Activated CD4-positive, alpha-beta memory T cell treated with anti-CD3 and anti-CD28 coated beads for 36 hours (primary cell): ENCODE measurements at regions not wholly inside any gene's neighbourhood (a gene's known extent, or its start where the extent isn't known, plus 50 kb on each side); places are given as distances from the start of the nearest gene placed in this dataset.
"Not testable (repeated sequence)": the region's sequence is repeated elsewhere in the genome, so short reads cannot be mapped to it uniquely, and the experiment has no call there.

Experiments
- CTCF ChIA-PET: fragments of 350-600 bp; sonication (Branson Sonifier 250); formaldehyde crosslinking; loops from one replicate; lab custom pipeline; 2021; ENCODE audit warnings: antibody characterized with exemption, inconsistent platforms; lab: Charles Lee
- POLR2A ChIA-PET: fragments of 350-600 bp; sonication (Branson Sonifier 250); formaldehyde crosslinking; loops from one replicate; lab custom pipeline; 2021; ENCODE audit warnings: antibody characterized with exemption; lab: Charles Lee
- DNase-seq: peaks from one replicate; pipeline ENCODE4 v3.0.0-alpha.2; 2020
- H3K27ac Mint-ChIP-seq: one replicate; pipeline ENCODE4 v1.8.0; 2021; ENCODE audit warnings: mixed read lengths
- H3K27me3 Mint-ChIP-seq: one replicate; pipeline ENCODE4 v1.8.0; 2021; ENCODE audit warnings: mixed read lengths
- H3K36me3 Mint-ChIP-seq: one replicate; pipeline ENCODE4 v1.8.0; 2021; ENCODE audit warnings: mixed read lengths
- H3K4me1 Mint-ChIP-seq: one replicate; pipeline ENCODE4 v1.8.0; 2021; ENCODE audit warnings: low read depth, mixed read lengths
- H3K4me3 Mint-ChIP-seq: one replicate; pipeline ENCODE4 v1.8.0; 2021; ENCODE audit warnings: mild to moderate bottlenecking, mixed read lengths
- H3K9me3 Mint-ChIP-seq: one replicate; pipeline ENCODE4 v1.8.0; 2021; ENCODE audit warnings: mixed read lengths
- intact Hi-C: fragments of 100-400 bp; cut with micrococcal nuclease; formaldehyde crosslinking; loops from one replicate; pipeline ENCODE4 v1.15.1; 2023

GRCh38 chr1:104266612-104267011, 516.9 kb downstream of the AMY1C start:
- Mint-ChIP-seq H3K9me3 (peaks cover 29% of the 10 kb centered on the region), H3K4me3 (no peak overlapping the region), H3K27me3 (no peaks in the 10 kb centered on the region), H3K4me1 (no peaks in the 10 kb centered on the region), H3K27ac (no peak overlapping the region), H3K36me3 (no peaks in the 10 kb centered on the region)
- ChIA-PET CTCF (no interaction called here), POLR2A (no interaction called here)
- intact Hi-C loops = no loop called here
- DNase-seq = no peak

GRCh38 chr1:104288322-104288721, 538.6 kb downstream of the AMY1C start:
- H3K4me1 Mint-ChIP-seq = not testable (repeated sequence)

GRCh38 chr1:104291156-104291555, 541.5 kb downstream of the AMY1C start:
- POLR2A ChIA-PET = no interaction called here
- DNase-seq = no peak
- Mint-ChIP-seq H3K36me3 (no peaks in the 10 kb centered on the region), H3K4me1 (no peaks in the 10 kb centered on the region), H3K9me3 (peaks cover 9% of the 10 kb centered on the region), H3K27ac (no peak overlapping the region), H3K4me3 (no peak overlapping the region), H3K27me3 (no peaks in the 10 kb centered on the region)
- intact Hi-C loops = no loop called here
- CTCF ChIA-PET = no interaction called here

More at GRCh38 chr1:104288322-104288721, 538.6 kb downstream of the AMY1C start:
- DNase-seq, H3K27me3 Mint-ChIP-seq, H3K4me3 Mint-ChIP-seq, H3K9me3 Mint-ChIP-seq, CTCF ChIA-PET, intact Hi-C loops, H3K36me3 Mint-ChIP-seq, H3K27ac Mint-ChIP-seq, POLR2A ChIA-PET: not testable (repeated sequence)

GRCh38 chr1:104294259-104294658, 544.6 kb downstream of the AMY1C start:
- intact Hi-C loops = no loop called here
- H3K27me3 Mint-ChIP-seq = no peaks in the 10 kb centered on the region
- no peak for DNase-seq
- ChIA-PET CTCF (no interaction called here), POLR2A (no interaction called here)
- H3K27ac Mint-ChIP-seq = no peak overlapping the region
- peaks cover 11% of the 10 kb centered on the region for H3K9me3 Mint-ChIP-seq
- no peaks in the 10 kb centered on the region for H3K4me1 Mint-ChIP-seq
- H3K36me3 Mint-ChIP-seq = no peaks in the 10 kb centered on the region
- no peak overlapping the region for H3K4me3 Mint-ChIP-seq

- Mint-ChIP-seq H3K4me3 (no peak overlapping the region), H3K9me3 (peaks cover 11% of the 10 kb centered on the region), H3K36me3 (no peaks in the 10 kb centered on the region), H3K27me3 (no peaks in the 10 kb centered on the region), H3K4me1 (no peaks in the 10 kb centered on the region), H3K27ac (no peak overlapping the region)
- DNase-seq = no peak
- intact Hi-C loops = no loop called here
- POLR2A ChIA-PET = no interaction called here
- CTCF ChIA-PET = no interaction called here
Observed at GRCh38 chr1:104295511-104295910, 545.8 kb downstream of the AMY1C start.

- peaks cover 21% of the 10 kb centered on the region for H3K9me3 Mint-ChIP-seq
- no peaks in the 10 kb centered on the region for H3K4me1 Mint-ChIP-seq
- DNase-seq = no peak
- ChIA-PET POLR2A (no interaction called here), CTCF (no interaction called here)
- no peak overlapping the region for H3K27ac Mint-ChIP-seq
- no peak overlapping the region for H3K4me3 Mint-ChIP-seq
- no peaks in the 10 kb centered on the region for H3K27me3 Mint-ChIP-seq
- intact Hi-C loops = no loop called here
- no peaks in the 10 kb centered on the region for H3K36me3 Mint-ChIP-seq
Observed at GRCh38 chr1:104309673-104310072, 560.0 kb downstream of the AMY1C start.

- no peak overlapping the region for H3K27ac Mint-ChIP-seq
- POLR2A ChIA-PET = no interaction called here
- CTCF ChIA-PET = no interaction called here
- no peak for DNase-seq
- intact Hi-C loops = no loop called here
- no peak overlapping the region for H3K4me3 Mint-ChIP-seq
- H3K36me3 Mint-ChIP-seq = no peaks in the 10 kb centered on the region
- H3K9me3 Mint-ChIP-seq = peaks cover 23% of the 10 kb centered on the region
- no peaks in the 10 kb centered on the region for H3K27me3 Mint-ChIP-seq
- no peaks in the 10 kb centered on the region for H3K4me1 Mint-ChIP-seq
Observed at GRCh38 chr1:104315823-104316222, 566.1 kb downstream of the AMY1C start.

- peaks cover 25% of the 10 kb centered on the region for H3K9me3 Mint-ChIP-seq
- no peaks in the 10 kb centered on the region for H3K36me3 Mint-ChIP-seq
- no peak overlapping the region for H3K27ac Mint-ChIP-seq
- POLR2A ChIA-PET = no interaction called here
- no peak overlapping the region for H3K4me3 Mint-ChIP-seq
- no peaks in the 10 kb centered on the region for H3K4me1 Mint-ChIP-seq
- DNase-seq = no peak
- H3K27me3 Mint-ChIP-seq = no peaks in the 10 kb centered on the region
- intact Hi-C loops = no loop called here
- CTCF ChIA-PET = no interaction called here
Observed at GRCh38 chr1:104322131-104322530, 572.4 kb downstream of the AMY1C start.

- peaks cover 31% of the 10 kb centered on the region for H3K9me3 Mint-ChIP-seq
- POLR2A ChIA-PET = no interaction called here
Observed at GRCh38 chr1:104329278-104329677, 579.6 kb downstream of the AMY1C start.

GRCh38 chr1:104331763-104332162, 582.1 kb downstream of the AMY1C start:
- DNase-seq = no peak
- CTCF ChIA-PET = no interaction called here
- peaks cover 37% of the 10 kb centered on the region for H3K9me3 Mint-ChIP-seq
- no peaks in the 10 kb centered on the region for H3K27me3 Mint-ChIP-seq
- POLR2A ChIA-PET = no interaction called here
- no peak overlapping the region for H3K4me3 Mint-ChIP-seq
- no peak overlapping the region for H3K27ac Mint-ChIP-seq
- no peaks in the 10 kb centered on the region for H3K36me3 Mint-ChIP-seq
- H3K4me1 Mint-ChIP-seq = no peaks in the 10 kb centered on the region
- intact Hi-C loops = no loop called here

More at GRCh38 chr1:104329278-104329677, 579.6 kb downstream of the AMY1C start:
- Mint-ChIP-seq H3K4me1 (no peaks in the 10 kb centered on the region), H3K27ac (no peak overlapping the region), H3K36me3 (no peaks in the 10 kb centered on the region), H3K27me3 (no peaks in the 10 kb centered on the region), H3K4me3 (no peak overlapping the region)
- CTCF ChIA-PET = no interaction called here
- intact Hi-C loops = no loop called here
- no peak for DNase-seq

- H3K27me3 Mint-ChIP-seq, H3K4me3 Mint-ChIP-seq, H3K36me3 Mint-ChIP-seq, H3K4me1 Mint-ChIP-seq, H3K27ac Mint-ChIP-seq, DNase-seq, intact Hi-C loops, POLR2A ChIA-PET, CTCF ChIA-PET: not testable (repeated sequence)
- H3K9me3 Mint-ChIP-seq = peaks cover 41% of the 10 kb centered on the region
Observed at GRCh38 chr1:104337927-104338326, 588.2 kb downstream of the AMY1C start.

GRCh38 chr1:104341944-104342343, 592.2 kb downstream of the AMY1C start:
- intact Hi-C loops = no loop called here
- peaks cover 42% of the 10 kb centered on the region for H3K9me3 Mint-ChIP-seq
- ChIA-PET CTCF (no interaction called here), POLR2A (no interaction called here)
- H3K36me3 Mint-ChIP-seq = no peaks in the 10 kb centered on the region
- no peaks in the 10 kb centered on the region for H3K27me3 Mint-ChIP-seq
- no peak for DNase-seq
- no peaks in the 10 kb centered on the region for H3K4me1 Mint-ChIP-seq
- H3K4me3 Mint-ChIP-seq = no peak overlapping the region
- no peak overlapping the region for H3K27ac Mint-ChIP-seq

- H3K4me1 Mint-ChIP-seq = no peaks in the 10 kb centered on the region
- intact Hi-C loops = no loop called here
- H3K4me3 Mint-ChIP-seq = no peak overlapping the region
- H3K27ac Mint-ChIP-seq = no peak overlapping the region
- DNase-seq = no peak
- H3K27me3 Mint-ChIP-seq = no peaks in the 10 kb centered on the region
- peaks cover 26% of the 10 kb centered on the region for H3K9me3 Mint-ChIP-seq
- no peaks in the 10 kb centered on the region for H3K36me3 Mint-ChIP-seq
- CTCF ChIA-PET = no interaction called here
- POLR2A ChIA-PET = no interaction called here
Observed at GRCh38 chr1:104348277-104348676, 598.6 kb downstream of the AMY1C start.
